ENCODE measurements at regions not wholly inside any gene's neighbourhood (a gene's known extent, or its start where the extent isn't known, plus 50 kb on each side); places are given as distances from the start of the nearest gene placed in this dataset.

DNA sequence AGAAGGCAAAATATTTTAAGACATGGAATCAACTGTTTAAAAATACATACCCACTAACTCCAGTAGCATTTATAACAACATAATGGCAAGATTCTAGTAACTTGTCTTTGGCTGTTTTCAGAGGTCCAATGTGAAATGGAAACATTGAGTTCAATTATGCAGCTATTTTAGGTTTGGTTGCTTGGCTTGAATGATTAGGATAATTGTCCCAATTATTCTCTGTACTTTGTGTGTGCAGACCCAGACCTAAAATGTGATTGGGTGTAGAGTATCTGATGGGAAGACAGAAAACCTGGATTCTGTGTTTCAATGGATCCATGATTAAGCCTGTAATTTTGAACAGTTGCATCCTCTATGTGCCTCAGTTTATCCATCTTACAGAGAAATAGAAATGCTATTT is 392.7 kb upstream of the NFE2L3 start:
- no peak for DNase-seq

- DNase-seq = no peak
Observed at GRCh38 chr7:25759748-25760147, 392.2 kb upstream of the NFE2L3 start.

DNA sequence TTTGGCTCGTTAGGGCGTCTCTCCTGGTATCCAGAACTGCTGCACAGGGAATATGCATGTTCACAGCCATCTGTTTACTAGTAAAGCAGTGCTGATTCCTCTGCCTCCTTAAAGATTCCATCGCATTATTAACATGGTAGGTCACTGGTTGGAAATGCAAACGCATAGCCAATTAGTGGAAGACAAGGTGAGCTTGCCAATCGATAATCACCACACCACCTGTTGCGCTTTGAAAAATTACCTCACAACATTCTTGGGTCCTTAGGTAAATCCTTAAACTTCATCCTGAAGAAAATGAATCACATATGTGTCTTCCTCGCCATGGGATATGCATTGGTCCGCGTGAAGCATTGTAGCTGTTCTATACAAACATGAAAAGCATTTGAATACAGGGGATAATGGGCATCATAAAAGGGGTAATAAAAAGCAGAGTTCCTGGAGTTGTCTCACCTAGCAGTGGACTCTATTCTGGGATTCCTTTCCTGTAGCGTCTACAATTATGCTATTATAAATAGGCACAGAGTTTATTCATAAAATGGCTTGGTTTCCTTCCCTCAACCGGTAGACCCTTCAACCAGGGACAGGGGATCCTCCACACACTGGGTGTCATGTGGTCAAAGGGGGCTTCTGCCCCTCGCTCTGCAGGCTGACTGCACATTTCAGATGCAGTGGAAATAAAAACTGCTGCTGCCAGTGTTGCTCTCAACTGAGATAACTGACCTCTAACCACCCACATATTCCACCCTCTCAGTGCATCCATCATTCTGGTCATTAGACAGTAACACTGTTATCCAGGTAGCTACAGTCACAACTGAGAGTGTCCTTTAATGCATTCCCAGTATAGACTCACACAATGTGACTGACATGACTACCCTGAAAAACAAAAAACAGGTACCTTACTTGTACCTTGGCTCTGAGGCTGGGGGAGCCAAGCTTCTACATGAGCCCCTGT is 389.2 kb upstream of the NFE2L3 start:
- no peak for DNase-seq

- no peak for DNase-seq
Observed at GRCh38 chr7:25763463-25763860, 388.5 kb upstream of the NFE2L3 start.

- DNase-seq = no peak
Observed at GRCh38 chr7:25765110-25765655, 386.8 kb upstream of the NFE2L3 start.

DNA sequence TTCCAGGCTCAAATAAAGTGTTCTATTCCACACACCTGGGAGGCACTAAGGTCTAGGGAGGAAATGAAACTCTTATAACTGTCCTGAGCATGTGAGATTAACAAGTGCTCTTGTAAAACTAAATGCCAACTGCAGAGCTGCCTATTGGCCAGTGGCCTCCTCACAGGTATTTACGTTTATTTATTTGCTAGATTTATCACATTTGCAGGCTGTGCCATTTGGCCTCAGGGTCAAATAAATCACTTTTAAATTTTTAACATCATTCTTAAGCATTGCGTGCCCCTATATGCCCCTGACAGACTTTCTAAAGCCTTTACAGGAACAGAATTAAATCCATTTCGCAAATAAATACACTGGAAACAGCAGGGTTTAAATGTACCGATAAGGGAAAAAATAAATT is 381.8 kb upstream of the NFE2L3 start:
- DNase-seq = no peak

DNA sequence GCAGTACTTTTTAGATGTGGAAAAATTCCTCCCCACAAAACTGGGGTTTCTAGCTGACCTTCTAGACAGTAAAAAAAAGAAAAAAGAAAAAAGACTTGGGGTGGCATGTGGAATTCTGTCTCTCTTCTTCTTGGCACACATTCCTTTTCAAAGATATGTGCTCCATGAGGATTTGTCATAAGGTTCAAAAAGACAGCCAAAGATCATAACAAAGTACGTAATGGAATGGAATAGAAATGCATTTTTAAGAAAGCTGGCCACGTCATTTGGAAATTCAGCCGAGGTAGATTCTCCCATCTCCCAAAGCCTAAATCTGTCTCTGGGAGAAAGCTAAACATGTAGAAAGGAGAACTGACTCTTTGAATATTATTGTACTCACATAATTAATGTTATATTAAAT is 381.3 kb upstream of the NFE2L3 start:
- DNase-seq = no peak

DNA sequence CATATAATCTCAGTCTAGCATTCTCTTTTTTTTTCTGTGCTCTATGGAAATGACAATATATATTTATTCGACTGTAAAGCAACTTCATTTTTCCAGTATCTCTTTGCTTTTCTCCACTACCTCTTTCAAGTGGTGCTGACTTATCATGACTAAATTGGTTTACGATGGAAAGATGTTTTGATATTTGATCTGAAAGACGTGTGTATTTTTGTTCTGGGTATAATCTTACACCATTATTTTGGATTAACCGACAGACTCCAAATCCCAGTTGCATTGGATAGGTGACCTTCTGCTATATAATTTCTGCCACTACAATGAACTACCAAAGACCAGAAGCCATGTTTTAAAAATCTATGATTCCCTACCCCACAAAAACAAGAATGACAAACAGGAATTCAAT is 380.5 kb upstream of the NFE2L3 start:
- DNase-seq = no peak

DNA sequence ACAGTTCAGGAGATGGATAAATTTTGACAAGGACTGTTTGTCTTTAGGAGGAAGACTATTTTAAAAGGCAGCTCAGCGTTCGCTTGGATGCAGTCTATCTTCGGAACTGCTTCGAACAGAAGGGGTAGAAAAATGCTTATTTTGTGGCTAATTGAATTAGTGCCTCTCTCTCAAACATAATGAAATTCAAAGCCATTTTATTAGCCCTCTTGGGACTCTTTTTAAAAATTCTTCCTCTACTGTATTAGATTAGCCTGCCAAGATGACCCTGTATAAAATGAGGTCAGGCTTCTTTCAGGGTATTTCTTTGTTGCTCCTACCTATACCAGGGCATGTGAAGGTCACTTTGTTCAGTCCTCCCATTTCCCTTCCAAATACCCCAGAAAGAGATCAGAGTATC is 379.2 kb upstream of the NFE2L3 start:
- DNase-seq = no peak

DNA sequence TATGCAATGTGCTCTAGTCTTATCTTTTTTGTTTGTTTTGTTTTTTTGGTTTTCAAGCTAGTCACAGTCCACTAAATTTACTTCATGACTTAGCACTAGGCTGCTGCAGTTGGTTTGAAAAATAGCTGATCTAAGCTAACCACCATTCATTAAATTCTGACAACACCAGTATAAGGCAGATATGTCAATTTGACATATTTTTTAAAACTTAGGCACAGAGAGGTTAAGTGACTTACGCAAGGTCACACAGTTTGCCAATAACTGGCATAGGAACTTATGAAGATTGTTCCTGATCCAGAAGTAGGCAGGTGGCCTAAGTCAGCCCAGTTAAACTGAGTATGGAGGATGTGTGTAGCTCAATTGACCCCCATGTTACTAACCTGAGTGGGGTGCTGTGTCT is 377.3 kb upstream of the NFE2L3 start:
- no peak for DNase-seq

- no peak for DNase-seq
Observed at GRCh38 chr7:25775570-25775969, 376.4 kb upstream of the NFE2L3 start.

GRCh38 chr7:25775999-25776743 is 375.8 kb upstream of the NFE2L3 start:
- DNase-seq = no peak

DNA sequence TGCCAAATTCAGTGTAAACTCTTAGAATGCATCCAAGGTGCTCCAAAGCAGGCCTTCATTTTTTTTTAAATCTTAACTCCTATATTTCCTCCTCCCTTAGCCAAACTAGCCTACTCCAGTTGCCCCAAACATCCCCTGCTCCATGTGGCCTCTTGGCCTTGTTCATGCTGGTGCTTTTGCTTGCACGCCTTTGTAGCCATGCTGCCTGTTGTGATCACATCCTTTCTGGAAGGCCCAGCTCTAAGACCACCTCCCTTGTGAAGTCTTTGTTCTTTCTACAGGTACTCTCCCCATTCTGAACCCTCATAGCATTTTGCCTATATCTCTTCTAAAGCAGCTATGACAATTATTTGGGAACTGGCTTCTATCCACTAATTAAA is 375.3 kb upstream of the NFE2L3 start:
- DNase-seq = no peak

DNA sequence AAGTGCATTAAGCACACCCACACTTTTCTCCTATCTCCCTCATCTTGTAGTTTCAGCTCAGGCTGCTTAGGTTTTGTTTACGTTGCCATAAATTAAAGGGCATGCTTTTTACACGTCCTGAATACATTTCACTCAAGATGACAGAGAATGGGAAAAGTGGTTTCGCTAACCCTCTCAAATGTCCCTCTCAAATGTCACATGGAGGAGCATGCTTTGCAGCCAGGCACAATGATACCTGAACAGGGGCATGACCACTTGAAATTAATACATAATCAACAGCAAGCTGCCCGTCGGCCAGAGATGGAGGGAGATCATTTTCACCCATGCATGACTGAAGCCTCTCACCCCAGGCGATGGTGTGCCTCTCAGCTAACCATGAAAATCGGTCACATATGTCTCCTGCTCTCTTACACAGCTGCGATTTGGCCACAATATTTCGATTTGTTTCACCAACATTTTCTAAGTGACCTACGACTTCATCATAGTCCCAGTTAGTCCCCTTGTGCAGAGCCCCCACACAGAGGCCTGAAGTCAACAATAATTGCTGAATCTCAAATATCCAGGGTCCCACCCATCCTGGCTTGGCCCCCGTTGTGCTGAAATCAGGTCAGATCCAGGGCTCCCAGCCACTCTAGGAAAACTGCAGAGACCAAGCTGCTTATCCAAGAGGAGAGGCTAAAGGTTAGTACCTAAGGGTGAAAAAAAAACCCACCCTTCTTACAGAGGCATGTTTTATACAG is 373.9 kb upstream of the NFE2L3 start:
- DNase-seq = peak; percentile 43

DNA sequence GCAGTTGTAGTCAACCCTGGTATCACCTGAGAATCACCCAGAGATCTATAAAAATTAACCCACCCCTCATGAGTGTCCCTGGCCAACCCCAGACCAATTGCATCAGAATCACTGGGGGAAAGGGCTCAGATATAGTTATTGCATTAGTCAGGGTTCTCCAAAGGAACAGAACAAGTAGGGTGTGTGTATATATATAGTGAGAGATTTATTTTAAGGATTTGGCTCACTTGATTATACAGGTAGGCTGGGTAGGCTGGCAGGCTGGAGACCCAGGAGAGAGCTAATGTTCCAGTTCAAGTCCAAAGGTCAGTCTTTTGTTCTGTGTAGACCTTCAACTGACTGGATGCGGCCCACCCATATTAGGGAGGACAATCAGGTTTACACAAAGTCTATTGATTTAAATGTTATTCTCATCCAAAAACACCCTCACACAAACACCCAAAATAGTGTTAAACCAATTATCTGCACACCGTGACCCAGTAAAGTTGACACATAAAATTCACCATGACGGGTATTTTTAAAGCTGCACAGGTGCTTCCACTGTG is 372.9 kb upstream of the NFE2L3 start:
- DNase-seq = no peak

GRCh38 chr7:25780904-25781303 is 371.1 kb upstream of the NFE2L3 start:
- no peak for DNase-seq

DNA sequence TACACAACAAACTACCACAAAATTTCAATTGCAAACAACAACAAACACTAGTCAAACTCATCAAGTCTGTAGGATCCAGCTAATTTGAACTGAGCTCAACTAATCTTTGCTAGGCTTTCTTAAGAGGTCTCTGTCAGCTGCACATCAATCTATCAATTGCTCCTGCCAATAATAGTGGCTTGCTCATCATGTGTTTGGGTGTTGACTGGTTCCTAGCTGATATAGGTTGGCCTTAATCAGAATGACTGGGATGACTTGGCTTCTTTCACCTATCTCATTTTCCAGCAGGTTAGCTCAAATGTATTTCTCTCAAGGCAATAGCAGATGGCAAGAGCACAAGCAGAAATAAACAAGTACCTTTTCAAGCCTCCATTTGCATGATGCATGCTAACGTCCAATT is 370.3 kb upstream of the NFE2L3 start:
- no peak for DNase-seq

GRCh38 chr7:25786936-25787335 is 365.1 kb upstream of the NFE2L3 start:
- no peak for DNase-seq

DNA sequence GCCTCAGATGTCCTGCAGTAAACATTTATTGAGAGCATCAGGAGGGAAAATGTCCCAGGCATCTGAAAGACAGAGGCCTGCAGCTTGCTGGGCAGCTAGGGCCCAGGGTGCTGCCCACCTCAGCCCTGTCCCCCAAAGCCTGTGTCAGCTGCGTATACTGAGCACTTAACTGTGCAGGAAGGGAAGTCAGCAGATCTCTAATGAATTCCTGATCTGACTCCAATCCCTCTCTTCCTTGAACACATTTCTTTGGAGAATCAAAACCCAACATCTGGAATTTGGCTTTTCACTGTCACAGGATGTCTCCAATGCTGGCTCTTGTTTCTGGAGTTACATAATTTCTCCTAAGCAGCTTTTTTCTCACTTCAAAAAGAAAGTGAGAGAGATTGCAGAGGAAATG is 364.7 kb upstream of the NFE2L3 start:
- DNase-seq = no peak

GRCh38 chr7:25788371-25788770 is 363.6 kb upstream of the NFE2L3 start:
- no peak for DNase-seq

GRCh38 chr7:25788961-25789620 is 362.9 kb upstream of the NFE2L3 start:
- no peak for DNase-seq

Measured in NCI-H774 (cell line).